Fibroblast of gingiva (primary cell): ENCODE measurements at regions not wholly inside any gene's neighbourhood (a gene's known extent, or its start where the extent isn't known, plus 50 kb on each side); places are given as distances from the start of the nearest gene placed in this dataset.
"Not testable (repeated sequence)": the region's sequence is repeated elsewhere in the genome, so short reads cannot be mapped to it uniquely, and the experiment has no call there.

ENCODE experiments used
- DNase-seq: peaks from one replicate; pipeline ENCODE4 v3.0.0-alpha.2; 2011; ENCODE audit warnings: low read depth

GRCh38 chr5:28927559-28928326 lies 1889.4 kb upstream of the CDH9 start:
- DNase-seq = no peak

- DNase-seq = no peak
Observed at GRCh38 chr5:28926422-28926821, 1888.0 kb upstream of the CDH9 start.

- DNase-seq = no peak
Observed at GRCh38 chr5:28917631-28918030, 1879.2 kb upstream of the CDH9 start.

GRCh38 chr5:28914297-28914696 lies 1875.9 kb upstream of the CDH9 start:
- DNase-seq = no peak

- no peak for DNase-seq
Observed at GRCh38 chr5:28903643-28904042, 1865.3 kb upstream of the CDH9 start.

- DNase-seq = no peak
Observed at GRCh38 chr5:28896949-28897348, 1858.6 kb upstream of the CDH9 start.

- DNase-seq = no peak
Observed at GRCh38 chr5:28880936-28881335, 1842.5 kb upstream of the CDH9 start.

- DNase-seq = no peak
Observed at GRCh38 chr5:28877050-28877449, 1838.7 kb upstream of the CDH9 start.

GRCh38 chr5:28864006-28864405 lies 1825.6 kb upstream of the CDH9 start:
- DNase-seq = no peak

GRCh38 chr5:28862860-28863196 lies 1824.4 kb upstream of the CDH9 start:
- DNase-seq = no peak

- no peak for DNase-seq
Observed at GRCh38 chr5:28862137-28862859, 1823.9 kb upstream of the CDH9 start.

- DNase-seq = no peak
Observed at GRCh38 chr5:28855626-28856025, 1817.2 kb upstream of the CDH9 start.

GRCh38 chr5:28850320-28850921 lies 1812.0 kb upstream of the CDH9 start:
- DNase-seq = no peak

- DNase-seq = no peak
Observed at GRCh38 chr5:28831042-28831441, 1792.7 kb upstream of the CDH9 start.

GRCh38 chr5:28823231-28823630 lies 1784.8 kb upstream of the CDH9 start:
- no peak for DNase-seq

GRCh38 chr5:28822071-28822470 lies 1783.7 kb upstream of the CDH9 start:
- no peak for DNase-seq

GRCh38 chr5:28810751-28811136 lies 1772.4 kb upstream of the CDH9 start:
- DNase-seq = no peak

GRCh38 chr5:28809811-28810750 lies 1771.7 kb upstream of the CDH9 start:
- no peak for DNase-seq

- no peak for DNase-seq
Observed at GRCh38 chr5:28808967-28809810, 1770.8 kb upstream of the CDH9 start.

GRCh38 chr5:28807195-28807729 lies 1768.9 kb upstream of the CDH9 start:
- no peak for DNase-seq

GRCh38 chr5:28799035-28799434 lies 1760.6 kb upstream of the CDH9 start:
- DNase-seq = not testable (repeated sequence)
